ENCODE measurements at regions not wholly inside any gene's neighbourhood (a gene's known extent, or its start where the extent isn't known, plus 50 kb on each side); places are given as distances from the start of the nearest gene placed in this dataset.

- TF ChIP-seq EZH2phosphoT487 (IDR thresholded peaks at IDR 0.05; ENCODE audit: low read length) (no peak), CTCF (IDR thresholded peaks at IDR 0.05; ENCODE audit: low read length) (no peak)
These were observed 323.0 kb upstream of the ADGRL2 start for GRCh38 chr1:81477710-81478109.

Measured in MM.1S (cell line).